ENCODE measurements at regions not wholly inside any gene's neighbourhood (a gene's known extent, or its start where the extent isn't known, plus 50 kb on each side); places are given as distances from the start of the nearest gene placed in this dataset.

DNA sequence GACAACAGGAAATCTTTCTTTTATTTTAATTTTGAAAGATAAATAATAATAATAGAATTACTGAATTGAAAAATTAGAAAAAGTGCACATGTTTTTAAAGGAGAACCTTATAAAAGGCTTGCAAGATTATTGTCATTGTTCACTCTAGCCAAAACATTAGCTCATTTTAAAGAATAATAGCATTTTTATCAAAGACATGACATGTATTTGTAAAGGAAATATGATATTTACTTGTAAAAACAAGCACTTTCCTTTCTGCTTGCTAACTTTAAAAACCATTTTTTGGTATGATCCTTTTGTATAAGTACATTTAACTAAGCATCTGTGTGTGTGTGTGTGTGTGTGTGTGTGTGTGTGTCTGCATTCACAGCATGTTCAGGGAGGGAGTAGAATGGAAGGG lies 156.3 kb upstream of the C1orf87 start:
- DNase-seq = no peak

DNA sequence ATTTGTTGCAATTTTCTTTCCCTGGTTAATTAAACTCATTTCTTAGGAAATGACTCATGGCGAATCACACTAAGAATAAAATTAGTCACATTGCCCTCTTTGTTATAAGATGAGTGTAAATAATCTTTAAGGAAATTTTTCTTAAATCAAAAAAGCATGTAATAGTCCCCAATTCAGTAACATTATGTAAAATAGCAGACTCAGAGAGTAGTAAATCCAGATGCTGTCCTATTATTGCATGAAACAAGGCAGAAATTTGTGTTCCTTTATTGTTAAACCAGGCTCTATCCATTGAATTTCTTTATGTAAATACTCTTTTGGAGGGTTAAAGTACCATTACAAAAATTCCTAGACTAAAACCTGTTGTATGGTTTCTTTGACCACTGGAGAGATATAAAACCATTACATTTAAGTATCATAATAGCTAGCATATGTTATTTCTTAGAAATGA lies 154.5 kb upstream of the C1orf87 start:
- DNase-seq = no peak

DNA sequence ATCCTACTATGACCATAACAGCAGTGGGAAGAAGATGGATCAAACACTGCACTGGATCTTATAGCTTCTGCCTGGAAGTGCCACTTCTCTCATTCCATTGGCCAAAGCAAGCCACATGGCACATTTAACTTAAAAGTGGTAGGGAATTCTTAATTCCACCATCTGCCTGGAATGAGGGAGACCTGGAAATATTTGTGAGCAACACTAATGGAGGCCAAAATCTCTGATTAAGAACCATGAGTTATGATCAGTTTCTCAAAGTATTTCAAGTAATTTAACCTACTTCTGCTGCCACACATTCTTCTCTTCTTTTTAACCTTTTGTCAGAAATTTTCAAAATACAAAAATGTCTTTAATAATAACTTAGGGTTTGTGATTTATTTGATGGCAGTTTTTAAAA lies 154.0 kb upstream of the C1orf87 start:
- DNase-seq = no peak

DNA sequence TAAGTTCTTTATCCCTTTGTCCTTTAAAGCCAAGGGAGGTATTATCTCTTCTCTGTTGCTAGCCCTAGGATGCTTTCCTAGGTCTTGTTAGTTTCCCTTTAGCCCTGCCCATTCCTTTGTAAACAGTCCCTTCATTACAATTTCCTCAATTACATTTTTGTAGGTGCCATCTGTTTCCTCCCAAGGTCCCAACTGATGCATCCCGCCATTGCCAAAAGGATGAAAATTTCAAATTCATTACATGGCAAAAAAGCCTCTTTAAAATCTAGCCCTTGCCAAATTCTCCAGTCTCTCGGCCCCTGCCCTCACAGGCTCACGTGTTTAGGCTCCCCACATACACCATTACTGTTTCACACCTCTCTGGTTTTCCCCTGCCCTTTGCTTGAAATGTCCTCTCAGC lies 151.9 kb upstream of the C1orf87 start:
- DNase-seq = no peak

DNA sequence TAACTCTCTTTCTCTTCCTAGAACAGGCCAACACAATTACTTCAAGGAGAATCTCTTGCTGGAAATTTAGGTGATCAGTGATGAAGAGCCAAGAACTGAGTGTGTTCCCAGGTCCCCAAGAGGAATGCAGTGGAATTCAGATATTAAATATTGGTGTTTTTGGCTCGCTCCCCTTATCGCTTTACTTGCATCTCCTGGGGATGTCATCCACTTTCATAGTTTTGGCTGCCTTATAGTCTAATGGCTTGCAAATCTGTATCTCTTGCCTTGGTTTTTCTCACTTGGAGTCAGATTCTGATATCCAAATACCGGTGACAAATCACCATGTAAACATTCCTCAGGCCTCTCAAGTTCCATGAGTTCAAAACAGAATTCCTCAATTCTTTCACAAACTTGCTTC lies 151.0 kb upstream of the C1orf87 start:
- DNase-seq = no peak

DNA sequence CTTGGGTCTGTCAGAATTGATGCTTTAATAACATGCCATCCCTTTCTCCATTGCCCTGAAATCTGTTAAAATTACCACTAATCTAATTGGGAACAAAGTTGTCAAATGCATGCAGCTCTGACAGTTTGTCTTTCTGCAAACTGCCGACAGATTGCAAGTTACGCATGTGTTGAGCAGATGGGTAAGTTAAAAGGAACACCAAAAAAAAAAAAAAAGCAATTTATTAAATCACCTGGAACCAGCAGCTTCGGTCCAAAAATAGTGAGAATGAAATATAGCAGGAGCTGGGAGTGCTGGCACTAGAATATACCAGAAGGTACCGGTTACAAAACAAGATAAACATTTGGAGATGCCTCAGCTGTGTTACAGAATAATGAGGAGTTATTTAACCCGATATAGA lies 149.6 kb upstream of the C1orf87 start:
- no peak for DNase-seq

DNA sequence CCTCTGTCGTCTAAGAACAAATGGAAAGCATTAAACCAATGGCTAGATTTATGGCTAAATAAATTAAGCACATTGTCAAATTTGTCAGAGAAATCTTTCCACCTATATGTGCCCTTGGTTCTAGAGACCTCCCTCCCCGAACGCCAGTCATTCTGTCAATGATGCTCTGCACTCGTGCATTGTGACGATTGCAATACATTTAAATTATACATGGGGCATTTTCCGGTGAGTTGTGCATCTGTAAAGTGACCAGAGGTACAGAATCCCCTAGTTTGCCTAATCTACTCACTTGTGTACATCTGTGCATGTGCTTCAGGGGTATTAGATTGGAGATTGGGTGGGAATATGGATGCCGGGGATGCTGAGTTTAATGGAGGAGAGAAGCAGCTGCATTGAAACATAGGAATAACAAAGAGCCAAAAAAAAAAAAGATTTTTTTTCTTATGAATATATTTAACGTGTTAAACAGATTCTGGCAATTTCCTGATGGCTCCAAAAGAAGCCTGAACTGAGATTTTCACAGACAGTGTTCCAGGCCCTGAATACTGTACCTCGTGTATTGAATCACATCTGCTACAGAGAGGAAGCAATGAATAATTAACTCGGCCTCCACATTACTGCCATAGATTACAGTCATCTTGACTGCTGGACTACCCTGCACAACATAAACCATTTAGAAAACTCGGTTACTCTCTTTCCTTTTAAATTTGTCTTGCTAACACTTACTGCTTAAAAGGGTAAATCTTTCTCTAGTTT lies 149.0 kb upstream of the C1orf87 start:
- no peak for DNase-seq

DNA sequence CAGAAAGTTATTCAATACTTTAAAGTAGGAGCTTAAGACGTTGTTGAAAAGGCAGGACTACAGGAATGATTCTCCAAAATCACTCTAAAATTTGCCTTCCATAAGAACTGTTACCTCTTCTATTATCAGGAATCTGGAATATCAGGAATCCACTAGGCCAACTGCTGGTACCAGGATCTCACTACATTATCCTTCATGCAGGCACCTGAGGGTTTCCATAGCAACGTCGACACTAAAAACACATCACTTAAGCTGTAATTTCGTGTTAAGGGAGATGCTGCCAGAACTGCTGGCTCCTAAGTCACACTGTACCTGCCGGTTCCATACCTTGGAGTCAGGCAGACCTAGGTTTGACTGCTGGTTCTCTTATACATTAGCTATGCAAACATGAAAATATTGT lies 139.7 kb upstream of the C1orf87 start:
- DNase-seq = no peak

DNA sequence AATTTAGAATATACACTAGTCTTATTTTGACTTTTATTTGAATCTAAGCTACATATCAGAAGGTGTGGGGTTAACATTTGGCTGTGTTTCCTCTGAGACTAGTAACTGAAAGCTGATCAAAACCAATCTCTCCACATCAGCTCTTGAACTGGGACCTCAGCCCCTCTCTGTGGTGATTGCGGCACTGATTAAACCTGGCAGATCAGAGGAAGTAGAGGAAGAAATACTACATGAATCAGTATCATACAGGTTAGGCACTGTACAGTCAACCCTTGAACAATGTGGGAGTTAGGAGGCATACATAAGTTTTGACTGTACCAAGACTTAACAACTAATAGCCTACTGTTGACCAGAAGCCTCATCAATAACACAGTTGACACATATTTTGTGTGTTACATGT lies 122.5 kb upstream of the C1orf87 start:
- DNase-seq = no peak

DNA sequence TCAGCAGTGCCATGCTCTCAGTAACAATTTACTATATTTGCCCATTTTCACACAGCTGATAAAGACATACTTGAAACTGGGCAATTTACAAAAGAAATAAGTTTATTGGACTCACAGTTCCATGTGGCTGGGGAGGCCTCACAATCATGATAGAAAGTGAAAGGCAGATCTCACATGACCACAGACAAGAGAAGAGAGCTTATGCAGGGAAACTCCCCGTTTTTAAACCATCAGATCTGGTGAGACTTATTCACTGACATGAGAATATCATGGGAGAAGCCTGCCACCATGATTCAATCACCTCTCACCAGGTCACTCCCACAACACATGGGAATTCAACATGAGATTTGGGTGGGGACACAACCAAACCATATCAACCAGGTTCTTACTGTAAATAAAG lies 112.1 kb upstream of the C1orf87 start:
- no peak for DNase-seq

DNA sequence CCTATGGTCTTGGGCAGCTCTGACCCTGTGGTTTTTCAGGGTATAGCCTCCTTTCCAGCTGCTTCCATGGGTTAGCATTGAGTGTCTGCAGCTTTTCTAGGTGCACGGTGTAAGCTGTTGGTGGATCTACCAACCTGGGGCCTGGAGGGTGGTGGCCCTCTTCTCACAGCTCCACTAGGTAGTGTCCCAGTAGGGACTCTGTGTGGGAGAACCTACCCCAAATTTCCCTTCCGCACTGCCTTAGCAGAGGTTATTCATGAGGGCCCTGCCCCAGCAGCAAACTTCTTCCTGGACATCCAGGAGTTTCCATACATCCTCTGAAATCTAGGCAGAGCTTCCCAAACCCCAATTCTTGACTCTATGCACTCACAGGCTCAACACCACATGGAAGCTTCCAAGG lies 111.0 kb upstream of the C1orf87 start:
- no peak for DNase-seq

DNA sequence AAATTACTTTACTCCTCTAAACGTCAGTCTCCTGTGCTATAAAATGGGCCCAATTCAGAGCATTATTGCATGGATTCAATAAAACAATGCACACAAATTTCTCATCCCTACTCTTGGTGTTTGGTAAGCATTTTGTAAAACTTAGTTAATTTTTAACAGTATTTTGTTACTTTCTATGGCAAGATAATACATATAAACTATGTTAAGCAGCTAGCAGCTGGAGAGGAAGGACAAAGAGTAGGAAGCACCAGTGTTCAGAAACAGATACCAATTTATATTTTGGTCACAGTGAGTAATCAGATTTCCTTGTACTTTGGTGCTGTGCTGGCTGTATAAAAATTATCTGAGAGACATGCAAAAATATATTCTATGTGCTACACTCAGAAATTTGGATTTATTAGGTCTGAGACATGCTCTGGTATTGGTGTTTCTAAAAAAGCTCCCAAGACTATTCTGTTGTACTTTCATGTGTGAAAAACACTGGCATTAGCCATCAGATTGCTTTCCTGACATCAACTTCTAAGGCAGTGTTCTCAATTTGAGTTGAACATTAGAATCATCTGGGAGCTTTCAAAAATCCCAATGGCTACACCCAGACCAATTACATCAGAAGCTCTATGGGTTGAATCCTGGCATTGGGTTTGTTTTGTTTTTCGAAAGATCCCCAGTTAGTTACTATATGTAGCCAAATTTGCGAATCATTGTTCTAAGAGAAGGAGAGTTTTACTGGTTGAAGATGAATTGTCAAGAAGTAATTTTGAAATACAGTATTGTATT lies 100.3 kb upstream of the C1orf87 start:
- DNase-seq = no peak

DNA sequence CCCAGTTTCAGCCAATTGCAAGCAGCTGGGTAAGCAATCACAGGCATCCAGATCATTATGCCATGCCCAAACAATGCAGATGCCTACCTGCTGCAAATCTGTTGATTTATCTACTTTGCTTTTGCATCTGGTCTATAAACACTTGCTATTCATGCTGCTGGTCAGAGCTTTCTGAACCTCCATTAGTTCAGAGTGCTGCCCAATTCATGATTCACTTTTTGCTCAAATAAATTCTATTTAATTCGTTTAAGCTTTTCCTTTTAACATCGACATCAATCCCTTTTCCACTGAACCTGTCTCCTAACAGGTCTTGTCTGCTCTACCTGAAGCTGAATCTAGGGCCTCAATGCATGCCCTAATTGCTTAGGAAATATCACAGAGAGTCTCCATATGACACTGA lies 99.4 kb upstream of the C1orf87 start:
- DNase-seq = no peak

DNA sequence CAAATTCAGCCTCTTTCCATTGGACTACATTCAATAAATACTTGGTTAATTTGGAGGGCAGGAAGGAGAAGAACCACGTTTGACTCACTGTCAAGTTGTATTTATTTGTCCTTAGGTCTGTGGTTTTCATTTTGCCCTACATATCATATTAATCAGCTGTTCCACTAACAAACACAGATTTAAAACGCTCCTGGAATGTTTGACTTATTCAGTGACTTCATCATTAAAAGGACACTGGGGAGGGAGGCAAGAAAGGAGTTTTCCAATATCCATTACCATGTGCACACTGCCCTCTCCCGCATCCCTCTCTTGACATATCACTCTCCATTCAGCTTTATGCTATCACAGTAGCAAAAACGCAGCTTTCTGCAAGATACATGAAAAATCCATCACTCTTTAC lies 98.2 kb upstream of the C1orf87 start:
- no peak for DNase-seq

DNA sequence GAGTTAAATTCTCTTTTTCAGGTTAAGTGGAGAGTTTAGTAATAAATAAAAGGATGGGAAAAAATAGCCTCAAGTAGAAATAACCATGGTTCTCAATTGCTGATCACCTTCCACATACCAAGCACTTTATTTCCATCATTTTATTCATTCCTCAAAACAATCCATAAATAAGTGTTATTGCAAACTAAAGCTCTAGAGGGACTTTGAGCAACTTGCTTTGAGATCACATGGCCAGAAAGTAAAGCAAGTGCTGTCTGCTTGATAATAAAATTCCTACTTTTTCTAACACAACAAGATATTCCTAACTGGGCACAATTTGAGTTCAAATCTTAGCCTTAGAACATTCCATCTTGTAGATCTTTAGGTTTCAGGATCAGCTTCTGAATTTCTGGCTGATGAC lies 97.1 kb upstream of the C1orf87 start:
- DNase-seq = no peak

DNA sequence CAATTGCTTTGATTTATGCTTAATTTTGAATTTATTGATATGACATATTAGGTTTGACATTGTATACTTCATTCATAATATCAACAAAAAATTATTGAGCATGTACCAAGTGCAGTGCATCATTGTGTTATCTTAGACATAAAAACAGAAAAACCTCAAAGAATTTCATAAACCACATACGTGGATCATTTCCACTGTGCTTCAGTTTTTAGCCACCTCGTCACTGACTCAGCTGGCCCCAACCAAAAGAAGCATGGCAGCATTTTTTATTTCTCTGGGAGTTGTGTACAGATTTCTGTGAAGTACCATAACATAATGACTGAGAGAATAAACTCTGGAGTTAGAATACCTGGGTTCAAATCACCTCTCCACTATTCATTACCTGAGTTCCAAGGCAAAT lies 95.6 kb upstream of the C1orf87 start:
- DNase-seq = no peak

DNA sequence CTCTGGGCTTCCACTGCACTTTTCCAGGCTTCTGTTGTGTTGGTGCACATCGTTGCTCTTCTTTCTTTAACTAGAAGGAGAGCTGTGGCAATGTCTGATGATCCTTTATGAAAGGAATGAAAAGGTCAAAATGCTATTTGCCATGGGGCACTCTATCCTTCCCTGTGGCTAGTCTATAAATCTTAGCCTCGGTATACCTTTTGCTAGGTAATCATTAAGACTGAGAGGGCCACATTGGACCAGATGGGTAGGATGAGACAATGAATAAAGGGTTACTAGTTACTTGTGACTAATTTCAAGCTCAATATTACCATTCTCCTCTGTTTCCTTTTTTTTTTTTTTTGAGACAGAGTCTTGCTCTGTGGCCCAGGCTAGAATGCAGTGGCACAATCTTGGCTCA lies 89.4 kb upstream of the C1orf87 start:
- DNase-seq = no peak

DNA sequence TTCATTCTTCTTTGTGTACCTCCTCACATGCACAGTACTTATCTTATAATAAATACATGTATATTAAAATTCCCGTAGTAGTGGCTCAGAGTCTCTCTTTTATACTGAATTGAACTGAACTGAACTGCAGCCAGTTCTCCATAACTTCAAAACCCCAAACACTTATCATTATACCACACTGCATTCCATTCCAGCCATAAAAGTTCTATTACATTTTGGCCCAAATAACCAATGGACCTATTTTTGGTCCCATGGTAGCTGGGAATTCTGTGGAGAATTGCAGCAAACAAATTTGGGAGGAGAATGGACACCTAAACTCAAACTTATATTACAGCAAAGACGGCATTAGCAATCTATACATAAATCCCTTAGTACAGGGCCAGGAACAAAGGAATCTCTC lies 86.6 kb upstream of the C1orf87 start:
- DNase-seq = no peak

DNA sequence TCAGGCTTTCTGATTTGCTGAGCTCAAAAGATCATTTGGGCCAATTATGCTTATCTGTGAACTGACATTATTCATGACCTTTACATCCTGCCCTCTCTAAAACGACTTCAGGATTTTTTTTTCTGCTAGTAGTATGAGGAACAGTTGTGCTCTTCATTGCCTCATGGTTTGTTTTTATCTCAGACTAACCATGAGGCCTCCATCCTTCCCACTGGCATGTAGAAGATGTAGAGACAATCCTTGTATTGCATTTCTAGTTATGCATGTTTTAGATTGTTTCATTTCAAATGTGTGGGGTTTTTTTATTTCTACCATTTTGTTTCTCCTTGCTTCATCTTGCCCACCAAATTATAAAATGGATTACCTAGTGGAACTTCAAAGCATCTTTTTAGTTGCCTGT lies 82.8 kb upstream of the C1orf87 start:
- DNase-seq = no peak

DNA sequence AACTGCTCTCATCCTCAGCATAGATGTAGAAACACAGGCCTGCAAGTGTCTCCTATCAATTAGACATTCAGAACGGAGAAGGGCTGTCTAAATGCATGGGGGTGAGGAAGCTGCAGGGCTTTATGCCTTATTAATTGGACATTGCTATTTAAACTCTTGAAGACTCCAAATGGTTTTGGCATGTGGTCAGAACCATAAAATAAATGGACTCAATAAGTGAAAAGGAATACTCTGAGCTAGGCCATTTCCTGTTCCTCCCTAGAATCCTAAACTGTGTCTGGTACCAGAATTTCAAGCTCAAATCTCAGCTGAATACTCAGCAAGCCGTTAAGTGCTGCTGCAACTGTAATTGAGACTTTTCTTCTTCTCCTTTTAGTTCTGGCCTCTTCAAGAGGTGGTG lies 80.4 kb upstream of the C1orf87 start:
- DNase-seq = no peak

DNA sequence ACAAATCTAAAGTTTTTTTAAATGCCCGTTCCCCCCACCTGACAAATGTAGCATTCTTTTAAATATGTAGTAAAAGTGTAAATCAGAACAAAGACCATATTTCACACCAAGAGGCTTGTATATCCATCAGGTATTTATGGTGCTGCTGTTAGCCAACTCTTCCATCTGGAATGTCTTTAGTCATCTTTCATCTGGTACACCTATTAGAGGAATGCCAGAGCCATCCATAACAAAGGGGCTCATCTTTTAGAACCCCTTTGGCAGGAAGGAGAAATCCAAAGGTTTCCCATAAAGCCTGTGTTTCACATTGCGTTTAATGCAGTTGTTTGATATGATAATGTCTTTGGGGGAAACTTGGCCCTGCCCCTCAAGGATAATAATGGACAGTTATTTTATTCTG lies 79.3 kb upstream of the C1orf87 start:
- no peak for DNase-seq

DNA sequence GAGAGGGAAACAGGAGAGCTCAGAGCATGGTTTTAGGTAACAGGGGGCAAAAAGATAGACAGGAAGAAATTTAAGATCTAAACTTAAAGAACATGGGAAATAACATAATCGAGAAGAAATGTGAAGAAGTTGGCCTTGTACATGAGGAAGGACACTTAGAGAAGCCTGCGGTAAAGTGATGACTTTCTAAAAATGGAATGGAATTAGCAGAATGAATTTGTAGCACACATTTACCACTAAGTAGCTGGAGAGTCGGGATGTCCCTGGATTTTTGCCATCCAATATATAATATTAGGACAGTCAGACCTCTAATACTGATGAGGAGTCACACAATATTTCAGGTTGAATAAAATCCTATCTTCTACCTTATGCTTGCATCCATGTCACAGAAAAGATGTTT lies 77.7 kb upstream of the C1orf87 start:
- no peak for DNase-seq

DNA sequence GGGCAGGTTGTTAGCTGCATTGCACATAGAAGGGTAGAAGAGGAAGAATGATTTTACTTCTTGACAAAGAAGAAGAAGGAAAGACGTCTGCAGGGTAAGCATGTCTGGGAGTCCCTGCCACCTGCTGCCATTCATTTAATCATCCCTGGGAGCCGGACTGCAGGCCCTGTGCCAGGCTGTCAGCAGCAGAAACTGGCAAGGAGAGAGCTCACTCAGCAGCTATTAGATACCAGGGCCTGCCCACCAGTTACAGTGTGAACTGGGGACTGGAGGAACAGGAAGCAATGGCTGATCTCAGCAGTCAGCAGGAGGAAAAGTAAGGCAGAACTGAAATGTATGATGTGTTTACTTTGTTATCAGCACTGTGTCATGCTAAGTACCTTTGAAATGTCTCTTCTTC lies 75.7 kb upstream of the C1orf87 start:
- no peak for DNase-seq

DNA sequence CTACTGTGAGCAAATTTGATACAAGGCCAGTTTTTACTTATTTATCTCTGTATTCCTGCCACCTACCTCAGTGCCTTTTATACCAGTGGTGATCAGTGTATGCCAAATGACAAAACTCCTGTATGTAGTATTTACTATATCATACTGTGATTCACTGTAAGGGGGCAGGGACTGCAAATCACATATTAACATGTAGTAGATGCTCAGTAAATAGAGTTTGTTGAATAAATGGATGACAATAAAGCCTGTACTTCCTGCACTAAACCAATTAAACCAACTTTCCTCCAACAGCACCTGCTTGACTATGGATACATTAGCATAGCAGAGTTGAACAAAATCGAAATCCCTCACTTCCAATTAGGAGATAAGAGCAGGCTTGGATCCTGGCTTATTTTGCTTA lies 73.3 kb upstream of the C1orf87 start:
- DNase-seq = no peak

DNA sequence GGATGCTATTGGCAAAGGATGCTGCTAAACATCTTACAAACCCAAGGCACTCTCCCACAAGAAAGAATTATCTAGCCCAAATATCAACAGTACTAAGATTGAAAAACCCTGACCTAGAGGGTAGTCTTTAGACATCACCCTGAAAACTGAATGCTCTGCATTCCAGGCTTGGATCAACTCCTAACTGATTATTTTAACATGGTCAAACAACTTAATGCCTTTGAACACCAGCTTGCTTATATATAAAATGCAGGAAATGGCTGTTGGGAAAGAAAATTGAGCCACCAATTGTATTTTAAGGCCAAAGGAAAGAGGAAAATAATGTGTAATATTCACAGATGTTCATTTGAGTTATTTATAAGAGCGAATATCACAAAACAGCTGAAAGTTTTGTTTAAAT lies 72.2 kb upstream of the C1orf87 start:
- no peak for DNase-seq

All from NCI-H1048 (cell line).